ENCODE measurements at regions not wholly inside any gene's neighbourhood (a gene's known extent, or its start where the extent isn't known, plus 50 kb on each side); places are given as distances from the start of the nearest gene placed in this dataset.

DNA sequence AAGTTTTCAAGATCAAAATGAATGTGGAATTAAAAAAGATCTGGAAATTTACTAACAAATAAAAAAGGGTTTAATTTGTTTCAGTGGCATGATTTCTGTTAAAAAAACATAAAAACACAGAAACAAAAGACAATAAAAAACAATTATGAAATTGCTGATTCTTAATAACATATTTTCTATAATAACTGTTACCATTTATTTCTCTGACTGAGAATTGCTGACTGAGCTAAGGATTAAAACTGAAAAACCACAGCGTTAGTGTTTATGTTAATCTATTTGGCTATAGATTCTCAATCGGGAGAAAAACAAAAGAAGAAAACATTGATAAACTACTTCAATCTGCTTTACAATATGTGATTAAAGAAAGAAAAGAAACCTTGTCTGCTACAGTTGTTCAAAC, 678.6 kb upstream of the ZEB2 start:
- TF ChIP-seq, protein P1, sequence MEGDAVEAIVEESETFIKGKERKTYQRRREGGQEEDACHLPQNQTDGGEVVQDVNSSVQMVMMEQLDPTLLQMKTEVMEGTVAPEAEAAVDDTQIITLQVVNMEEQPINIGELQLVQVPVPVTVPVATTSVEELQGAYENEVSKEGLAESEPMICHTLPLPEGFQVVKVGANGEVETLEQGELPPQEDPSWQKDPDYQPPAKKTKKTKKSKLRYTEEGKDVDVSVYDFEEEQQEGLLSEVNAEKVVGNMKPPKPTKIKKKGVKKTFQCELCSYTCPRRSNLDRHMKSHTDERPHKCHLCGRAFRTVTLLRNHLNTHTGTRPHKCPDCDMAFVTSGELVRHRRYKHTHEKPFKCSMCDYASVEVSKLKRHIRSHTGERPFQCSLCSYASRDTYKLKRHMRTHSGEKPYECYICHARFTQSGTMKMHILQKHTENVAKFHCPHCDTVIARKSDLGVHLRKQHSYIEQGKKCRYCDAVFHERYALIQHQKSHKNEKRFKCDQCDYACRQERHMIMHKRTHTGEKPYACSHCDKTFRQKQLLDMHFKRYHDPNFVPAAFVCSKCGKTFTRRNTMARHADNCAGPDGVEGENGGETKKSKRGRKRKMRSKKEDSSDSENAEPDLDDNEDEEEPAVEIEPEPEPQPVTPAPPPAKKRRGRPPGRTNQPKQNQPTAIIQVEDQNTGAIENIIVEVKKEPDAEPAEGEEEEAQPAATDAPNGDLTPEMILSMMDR (IDR thresholded peaks at IDR 0.05): no peak
- TF ChIP-seq POLR2A (IDR thresholded peaks at IDR 0.05): no peak
- H3K27me3 ChIP-seq: no peaks in the 10 kb centered on the region
- DNase-seq: no peak
- H3K27ac ChIP-seq: no peak overlapping the region
- no peaks in the 10 kb centered on the region for H3K4me1 ChIP-seq
- 77 to 80% methylated on average over 2 of the region's 2 CpGs for WGBS, 2 donors
- no peaks in the 10 kb centered on the region for H3K36me3 ChIP-seq (ENCODE audit: low read depth, missing control alignments)
- H3K9me3 ChIP-seq: no peaks in the 10 kb centered on the region
- H3K4me3 ChIP-seq: no peak overlapping the region
- intact Hi-C loops (cut with DNase I; ENCODE audit: low total_unique reads): no loop called here

DNA sequence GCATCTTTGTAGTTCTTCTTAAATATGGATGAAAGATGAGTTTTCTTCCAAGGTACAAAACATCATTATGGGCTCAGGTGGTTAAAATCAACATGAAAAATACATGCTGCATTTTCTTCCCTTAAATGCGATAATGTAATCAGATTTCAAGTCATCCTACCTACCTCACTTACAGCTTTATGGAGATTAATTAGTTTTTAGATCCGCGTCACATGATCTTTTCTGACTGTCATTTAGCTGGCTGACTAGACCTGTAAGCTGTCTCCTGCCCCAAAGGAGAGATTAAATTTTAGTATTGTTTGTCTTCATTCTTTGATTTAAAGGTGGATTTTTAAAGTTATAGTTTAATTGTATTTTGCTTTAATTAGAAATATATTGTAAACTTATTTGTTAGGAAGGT, 678.0 kb upstream of the ZEB2 start:
- no peaks in the 10 kb centered on the region for H3K9me3 ChIP-seq
- H3K4me3 ChIP-seq: no peak overlapping the region
- H3K27me3 ChIP-seq: no peaks in the 10 kb centered on the region
- TF ChIP-seq, protein P1 (IDR thresholded peaks at IDR 0.05): no peak
- TF ChIP-seq POLR2A (IDR thresholded peaks at IDR 0.05): no peak
- no peak overlapping the region for H3K27ac ChIP-seq
- DNase-seq: no peak
- no peaks in the 10 kb centered on the region for H3K4me1 ChIP-seq
- H3K36me3 ChIP-seq (ENCODE audit: low read depth, missing control alignments): no peaks in the 10 kb centered on the region
- intact Hi-C loops (cut with DNase I; ENCODE audit: low total_unique reads): no loop called here
- 93 to 94% methylated on average over 3 of the region's 3 CpGs for WGBS, 2 donors

DNA sequence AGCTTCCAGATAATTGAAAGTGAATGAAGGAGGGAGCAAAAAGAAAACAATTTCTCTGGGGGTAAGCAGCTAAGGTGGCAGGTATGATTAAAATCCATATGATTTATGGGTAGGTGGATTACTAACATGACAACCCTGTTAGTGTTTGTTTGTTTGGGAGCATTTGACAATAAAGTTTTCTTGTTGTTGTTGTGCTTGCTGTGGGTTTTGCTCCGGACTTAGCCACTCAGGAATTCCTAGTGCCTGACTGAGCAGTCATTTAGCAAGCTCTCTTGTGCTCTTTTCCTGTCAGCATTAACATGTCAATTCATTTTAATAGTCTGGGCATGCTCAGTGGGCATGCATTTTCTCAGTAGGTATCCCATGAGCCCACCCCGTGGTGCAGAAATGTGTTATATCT, 674.8 kb upstream of the ZEB2 start:
- Histone ChIP-seq H3K4me1 (no peaks in the 10 kb centered on the region), H3K36me3 (ENCODE audit: low read depth, missing control alignments) (no peaks in the 10 kb centered on the region), H3K4me3 (no peak overlapping the region), H3K9me3 (no peaks in the 10 kb centered on the region), H3K27me3 (no peaks in the 10 kb centered on the region), H3K27ac (no peak overlapping the region)
- no peak for DNase-seq
- intact Hi-C loops (cut with DNase I; ENCODE audit: low total_unique reads): no loop called here
- TF ChIP-seq, protein P1 (IDR thresholded peaks at IDR 0.05): no peak
- no peak for TF ChIP-seq POLR2A (IDR thresholded peaks at IDR 0.05)
- WGBS, 2 donors: 54 to 72% methylated on average over 2 of the region's 2 CpGs

DNA sequence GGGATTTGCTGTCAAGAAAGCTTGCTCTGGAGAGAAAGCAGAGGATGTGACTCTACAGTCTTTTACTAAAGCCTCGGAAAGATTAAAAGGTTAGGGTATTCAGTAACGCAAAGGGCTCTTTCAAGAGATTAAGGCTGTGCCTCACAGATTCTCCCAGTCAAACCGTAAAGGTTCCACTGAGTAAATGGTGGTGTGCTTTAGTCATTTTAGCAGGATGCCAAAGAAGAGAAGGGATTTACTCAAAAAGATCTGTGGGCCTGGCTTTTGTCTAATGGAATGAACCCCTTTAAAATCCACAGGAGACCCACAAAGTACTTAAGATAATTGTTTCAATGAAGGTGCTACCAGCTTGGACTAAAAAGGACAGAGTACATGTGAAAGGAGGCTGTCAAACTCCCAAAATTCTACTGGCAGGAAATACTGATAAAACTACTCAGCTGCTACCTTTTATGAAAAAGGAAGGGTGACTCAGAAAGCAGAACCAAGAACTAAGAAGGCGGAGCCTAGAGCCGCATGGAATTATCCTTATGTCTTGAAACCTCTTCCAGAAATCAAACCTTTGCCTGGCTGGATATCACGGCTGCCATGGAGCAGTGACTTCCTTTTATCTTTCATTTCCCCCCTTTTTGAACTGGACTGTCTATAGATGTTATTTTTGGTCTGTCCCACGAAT, 670.2 kb upstream of the ZEB2 start:
- no peaks in the 10 kb centered on the region for H3K27me3 ChIP-seq
- DNase-seq: no peak
- no peak for TF ChIP-seq POLR2A (IDR thresholded peaks at IDR 0.05)
- TF ChIP-seq, protein P1 (IDR thresholded peaks at IDR 0.05): no peak
- no peaks in the 10 kb centered on the region for H3K36me3 ChIP-seq (ENCODE audit: low read depth, missing control alignments)
- no peak overlapping the region for H3K4me3 ChIP-seq
- no peaks in the 10 kb centered on the region for H3K9me3 ChIP-seq
- no peaks in the 10 kb centered on the region for H3K4me1 ChIP-seq
- WGBS, 2 donors: 87 to 88% methylated on average over 7 of the region's 7 CpGs
- H3K27ac ChIP-seq: no peak overlapping the region
- intact Hi-C loops (cut with DNase I; ENCODE audit: low total_unique reads): no loop called here

DNA sequence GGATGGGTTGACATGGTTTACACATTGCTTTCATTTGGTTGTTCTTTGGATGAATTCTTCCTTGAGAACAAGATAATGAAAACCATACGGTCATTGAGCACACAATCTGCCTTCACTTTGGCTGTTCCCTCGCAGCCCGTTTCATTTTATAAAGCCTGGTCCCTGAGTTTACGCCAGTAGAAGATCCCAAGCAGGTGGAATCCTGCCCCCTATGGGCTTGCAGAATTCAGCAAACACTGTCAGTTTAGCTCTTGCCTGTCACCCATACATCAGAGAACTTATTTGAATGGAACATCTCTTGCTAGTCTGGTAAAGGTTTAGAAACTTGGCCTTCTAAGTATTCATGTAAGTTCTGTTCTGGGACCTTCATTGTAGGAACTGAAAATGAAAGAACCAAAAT, 666.4 kb upstream of the ZEB2 start:
- no peaks in the 10 kb centered on the region for H3K9me3 ChIP-seq
- H3K4me3 ChIP-seq: no peak overlapping the region
- DNase-seq: no peak
- no peak overlapping the region for H3K27ac ChIP-seq
- H3K4me1 ChIP-seq: no peaks in the 10 kb centered on the region
- no peaks in the 10 kb centered on the region for H3K27me3 ChIP-seq
- intact Hi-C loops (cut with DNase I; ENCODE audit: low total_unique reads): no loop called here
- H3K36me3 ChIP-seq (ENCODE audit: low read depth, missing control alignments): no peaks in the 10 kb centered on the region
- TF ChIP-seq, protein P1 (IDR thresholded peaks at IDR 0.05): peak in 2 of 3 experiments; percentile 8 to 38
- TF ChIP-seq POLR2A (IDR thresholded peaks at IDR 0.05): no peak
- 52 to 64% methylated on average over 4 of the region's 4 CpGs for WGBS, 2 donors

Data from testis (tissue), 2 donors.